T1000 (cell line): ENCODE measurements at regions not wholly inside any gene's neighbourhood (a gene's known extent, or its start where the extent isn't known, plus 50 kb on each side); places are given as distances from the start of the nearest gene placed in this dataset.

Experiments
- DNase-seq: peaks from one replicate; lab custom pipeline; 2025; ENCODE audit warnings: mixed read lengths; lab: John Stamatoyannopoulos, UW

DNA sequence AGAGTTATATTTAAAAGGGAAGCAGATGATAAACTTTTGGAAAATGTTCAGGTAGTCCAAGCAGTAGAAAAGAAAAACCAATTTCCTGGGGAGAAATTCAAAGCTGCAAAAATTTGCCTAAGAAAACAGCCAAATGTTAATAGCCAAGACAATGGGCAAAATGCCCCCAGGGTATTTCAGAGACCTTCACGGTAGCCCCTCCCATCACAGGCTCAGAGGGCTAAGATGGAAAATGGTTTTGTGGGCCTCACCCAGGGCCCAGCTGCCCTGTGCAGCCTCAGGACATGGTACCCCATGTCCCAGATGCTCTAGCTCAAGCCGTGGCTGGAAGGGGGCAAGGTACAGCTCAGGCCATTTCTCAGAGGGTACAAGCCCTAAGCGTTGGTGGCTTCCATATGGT is 391.0 kb downstream of the ZIC4 start:
- DNase-seq, result no peak

DNA sequence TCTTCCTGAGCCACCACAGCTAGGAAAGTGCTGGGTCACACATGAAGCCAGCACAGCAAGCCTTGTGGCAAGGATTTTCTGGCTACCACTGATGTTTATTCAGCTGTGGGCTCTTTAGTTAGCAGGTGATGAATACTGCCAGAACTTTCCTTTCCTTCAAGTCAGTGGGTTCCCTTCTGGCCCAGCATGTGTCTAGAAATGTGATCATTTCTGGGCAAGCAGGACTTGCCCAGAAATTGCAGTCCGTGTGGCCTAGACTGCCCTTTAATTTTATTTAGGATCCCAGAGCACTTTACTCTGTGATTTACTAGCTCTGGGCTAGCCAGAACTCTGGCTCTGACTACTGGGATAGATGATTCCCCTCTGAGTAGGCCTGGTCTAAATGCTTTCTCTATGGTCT is 397.5 kb downstream of the ZIC4 start:
- no peak for DNase-seq

DNA sequence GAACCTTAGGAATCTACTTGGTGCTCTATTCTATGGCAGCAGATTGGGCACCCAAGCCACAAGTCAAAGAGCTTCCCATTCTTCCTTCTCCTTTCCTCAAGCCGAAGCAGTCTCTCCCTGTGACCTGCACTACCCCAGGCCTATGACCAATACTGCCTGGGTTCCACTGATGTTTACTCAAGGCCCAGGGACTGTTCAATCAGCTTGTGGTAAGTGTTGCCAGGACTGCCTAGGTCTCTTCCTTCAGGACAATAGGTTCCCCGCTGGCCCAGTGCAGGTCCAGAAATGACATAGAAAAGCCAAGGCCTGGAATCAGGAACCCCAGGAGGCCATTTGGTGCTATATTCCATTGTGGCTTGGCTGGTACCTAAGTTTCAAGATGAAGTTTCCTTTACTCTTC is 397.9 kb downstream of the ZIC4 start:
- DNase-seq, result no peak

DNA sequence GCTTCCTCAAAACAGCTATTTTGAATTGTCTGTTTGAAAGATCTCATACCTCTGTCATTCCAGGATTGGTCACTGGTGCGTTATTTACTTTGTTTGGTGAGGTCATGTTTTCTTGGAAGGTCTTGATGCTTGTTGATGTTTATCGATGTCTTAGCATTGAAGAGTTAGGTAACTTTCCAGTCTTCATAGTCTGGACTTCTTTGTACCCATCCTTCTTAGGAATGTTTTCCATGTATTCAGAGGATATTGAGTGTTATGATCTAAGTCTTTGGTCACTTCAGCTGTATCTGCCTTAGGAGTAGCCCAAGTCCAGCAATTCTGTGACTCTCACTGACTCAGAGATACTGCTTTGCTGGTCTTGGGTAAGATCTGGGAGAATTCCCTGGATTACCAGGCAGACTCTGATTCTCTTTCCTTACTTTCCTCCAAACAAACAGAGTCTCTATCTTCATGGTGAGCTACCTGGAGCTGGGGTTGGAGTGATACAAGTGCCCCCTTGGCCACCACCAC is 398.6 kb downstream of the ZIC4 start:
- no peak for DNase-seq

DNA sequence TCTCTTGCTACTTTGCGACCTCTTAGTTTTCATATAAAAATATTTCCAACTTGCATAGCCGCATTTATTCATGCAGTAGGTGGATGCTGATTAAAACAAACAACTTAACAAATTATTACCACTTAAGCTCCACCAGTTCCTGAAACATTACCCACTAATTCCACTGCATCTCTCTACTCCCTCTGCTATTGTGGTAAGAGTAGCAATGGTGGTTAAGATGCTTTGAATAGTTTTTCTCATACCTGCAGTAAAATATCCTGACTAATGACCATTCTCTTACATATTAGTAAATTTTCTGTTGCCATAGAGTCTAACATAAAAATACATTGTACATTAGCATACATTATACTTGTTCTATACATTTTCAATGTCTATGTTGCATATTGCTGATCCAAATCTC is 397.6 kb upstream of the PLSCR5 start:
- no peak for DNase-seq

DNA sequence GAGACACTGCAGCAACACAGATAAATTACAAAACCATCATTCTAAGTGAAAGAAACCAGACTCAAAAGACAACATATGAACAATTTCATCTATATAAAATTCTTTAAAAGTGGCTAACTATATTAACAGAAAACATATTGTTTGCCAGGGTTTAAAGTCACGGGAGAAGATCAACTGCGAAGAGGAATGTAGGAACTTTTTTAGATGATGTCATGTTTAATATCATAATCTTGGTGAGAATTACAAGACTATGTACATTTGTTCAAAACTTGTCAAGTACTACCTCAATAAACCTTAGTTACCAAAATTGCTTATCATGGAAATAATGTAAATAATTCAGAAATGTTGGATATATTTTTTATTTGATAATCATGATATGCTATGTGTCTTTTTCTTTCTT is 395.1 kb upstream of the PLSCR5 start:
- no peak for DNase-seq

DNA sequence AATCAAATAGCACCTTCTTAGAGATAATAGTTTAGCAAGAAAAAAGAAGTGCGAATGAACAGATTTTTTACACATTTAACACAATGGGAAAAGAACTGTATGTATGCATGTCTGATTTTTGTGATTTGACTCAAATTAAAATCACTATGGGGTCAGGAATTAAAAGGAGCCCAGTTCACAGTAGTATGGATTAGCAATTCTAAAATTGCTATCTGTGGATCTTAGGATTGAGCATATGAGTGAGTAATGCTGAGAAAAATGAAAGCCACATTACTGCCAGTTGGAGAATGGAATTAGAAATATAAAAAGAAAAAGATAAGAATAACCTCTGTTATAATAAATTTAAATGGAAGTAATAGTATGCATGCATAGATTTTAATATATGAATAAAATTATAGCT is 386.8 kb upstream of the PLSCR5 start:
- DNase-seq, result no peak

DNA sequence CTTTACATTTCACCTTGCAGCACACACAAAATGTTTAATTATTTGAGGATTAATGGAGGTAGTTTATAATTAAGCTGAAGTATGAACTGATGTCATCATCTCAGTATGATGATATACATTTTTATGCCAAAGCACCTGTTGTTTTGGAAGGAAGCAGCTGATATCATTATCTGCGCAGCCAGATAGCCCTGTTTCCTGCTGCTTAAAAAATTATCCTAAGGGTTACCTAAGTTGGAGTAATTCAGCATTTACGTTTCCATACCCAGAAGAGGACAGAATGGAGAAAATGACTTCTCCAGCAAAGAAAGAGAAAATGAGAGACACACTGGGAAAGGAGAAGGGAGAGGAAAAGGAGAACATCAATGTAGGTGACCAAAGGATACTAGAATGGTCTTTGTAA is 370.3 kb upstream of the PLSCR5 start:
- no peak for DNase-seq

DNA sequence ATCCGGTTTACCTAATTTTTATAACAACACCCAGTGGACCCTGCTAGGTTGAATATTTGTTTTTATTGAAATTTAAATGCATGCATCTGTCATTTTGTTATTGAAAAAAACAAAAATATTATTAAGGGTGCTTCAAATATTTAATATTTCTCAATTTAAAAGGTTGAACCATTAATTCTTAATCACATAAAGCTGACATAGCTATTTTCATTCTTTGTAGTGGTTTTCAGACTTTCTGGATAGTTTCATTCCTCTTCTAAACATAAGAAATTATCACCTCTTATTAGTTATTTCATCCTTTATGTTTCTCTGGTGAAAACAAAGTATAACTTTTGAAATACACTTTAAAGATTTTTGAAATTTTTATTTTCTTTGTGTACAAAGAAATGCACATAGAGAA is 369.9 kb upstream of the PLSCR5 start:
- DNase-seq, result no peak

DNA sequence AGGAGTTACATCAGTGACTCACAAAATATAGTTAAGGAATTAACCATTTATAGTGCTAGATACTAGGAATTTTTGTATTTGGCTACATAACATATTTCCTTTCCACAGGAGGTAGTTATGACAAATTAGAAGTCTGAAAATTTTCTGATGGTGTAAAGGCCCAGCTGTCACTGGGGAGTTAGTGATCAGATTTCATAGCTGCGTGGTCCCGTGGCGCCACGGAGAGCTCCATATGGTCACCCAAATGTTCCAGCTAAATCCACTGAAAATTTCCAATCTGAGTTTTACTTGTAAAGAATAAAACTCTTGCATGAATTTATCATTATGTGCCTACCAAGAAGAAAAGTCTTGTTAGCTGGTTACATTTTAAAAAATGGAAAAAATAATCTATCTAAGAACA is 368.9 kb upstream of the PLSCR5 start:
- DNase-seq, result no peak

DNA sequence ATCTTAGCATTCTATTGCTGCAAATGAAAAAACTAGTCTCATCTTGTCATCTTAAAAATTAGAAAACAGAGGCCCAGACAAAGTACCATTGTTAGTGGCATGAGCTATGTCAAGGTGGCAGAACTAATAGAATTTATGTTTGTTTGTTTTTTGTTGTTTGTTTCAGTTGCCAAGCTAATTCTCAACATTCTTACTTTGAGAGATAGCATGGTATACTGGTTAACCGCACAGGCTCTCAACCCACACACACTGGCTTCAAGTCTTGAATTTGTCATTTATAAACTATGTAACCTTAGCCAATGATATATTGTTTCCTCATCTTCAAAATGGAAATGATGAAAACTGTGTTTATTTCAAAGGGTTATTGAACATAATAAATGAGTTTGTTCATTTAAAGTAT is 367.6 kb upstream of the PLSCR5 start:
- DNase-seq, result no peak

DNA sequence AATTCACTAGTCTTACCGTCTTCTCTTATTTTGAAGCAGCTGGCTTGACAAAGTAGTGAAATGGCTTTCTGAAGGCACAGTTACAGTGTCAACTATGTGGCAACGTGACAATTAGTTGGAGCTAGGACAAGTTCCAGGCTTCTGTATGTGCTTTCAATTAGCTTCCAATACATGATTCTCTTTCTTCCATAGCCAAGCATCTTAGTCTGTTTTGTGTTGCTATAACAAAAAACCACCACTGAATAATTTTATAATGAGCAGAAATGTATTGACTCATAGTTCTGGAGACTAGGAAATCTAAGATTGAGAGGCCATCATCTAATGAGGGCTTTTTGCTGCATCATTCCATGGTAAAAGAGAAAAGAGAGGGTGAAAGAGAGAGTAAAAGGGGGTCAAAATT is 365.1 kb upstream of the PLSCR5 start:
- DNase-seq, result no peak

DNA sequence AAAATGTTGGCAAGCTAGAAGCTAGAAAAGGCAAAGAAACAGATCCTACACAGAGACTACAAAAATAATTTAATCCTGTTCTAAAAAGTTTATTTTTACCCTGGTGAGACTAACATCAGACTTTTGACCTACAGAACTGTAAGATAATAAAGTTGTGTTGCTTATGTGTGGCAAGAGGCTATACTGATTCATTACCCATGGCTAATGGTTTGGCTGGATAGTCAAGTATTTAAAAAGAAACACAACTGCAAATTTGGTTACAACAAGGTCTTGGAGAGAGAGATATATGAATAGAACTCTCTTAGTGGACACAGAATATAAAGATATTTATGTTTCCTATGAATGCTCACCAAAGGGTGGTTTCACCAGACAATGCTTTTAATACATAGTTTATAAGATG is 364.2 kb upstream of the PLSCR5 start:
- no peak for DNase-seq

DNA sequence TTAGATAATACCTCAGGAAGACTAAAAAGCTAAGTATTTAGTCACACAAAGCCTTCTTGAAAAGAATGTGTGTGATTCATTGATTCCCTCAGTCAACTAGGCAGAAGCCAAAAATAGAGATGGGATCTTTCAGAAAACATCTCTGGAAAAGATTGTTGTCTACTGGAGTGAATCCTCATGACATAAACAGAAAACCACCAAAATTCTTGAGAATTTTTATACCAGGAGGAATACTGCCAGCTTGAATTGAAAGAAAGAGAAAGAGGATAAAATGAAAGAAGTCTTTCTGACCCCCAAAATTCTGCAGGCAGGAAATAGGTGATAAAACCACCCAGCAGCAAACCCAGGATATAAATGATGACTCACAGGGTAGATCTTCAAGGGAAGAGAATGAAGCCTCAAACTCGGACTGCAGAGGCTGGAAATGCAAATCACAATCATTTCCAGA is 363.1 kb upstream of the PLSCR5 start:
- peak; percentile 17 for DNase-seq

DNA sequence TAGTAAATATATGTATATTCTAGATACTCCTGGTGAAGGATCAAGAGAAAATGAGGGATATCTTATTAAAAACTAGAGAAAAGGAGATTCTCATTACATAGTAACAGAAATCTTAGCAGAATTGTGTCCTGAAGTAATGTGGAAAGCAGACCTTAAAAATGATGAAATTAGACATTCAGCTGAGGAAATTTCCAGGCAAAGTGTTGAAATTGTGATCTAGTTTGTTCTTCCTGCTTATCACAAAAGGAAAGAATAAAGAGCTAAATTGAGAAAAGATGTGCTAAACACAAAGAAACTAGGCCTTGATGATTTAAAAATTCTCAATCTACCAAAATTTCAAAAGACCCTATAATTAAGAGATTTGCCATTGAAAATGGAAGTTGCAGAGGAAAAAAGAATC is 362.6 kb upstream of the PLSCR5 start:
- DNase-seq, result no peak

DNA sequence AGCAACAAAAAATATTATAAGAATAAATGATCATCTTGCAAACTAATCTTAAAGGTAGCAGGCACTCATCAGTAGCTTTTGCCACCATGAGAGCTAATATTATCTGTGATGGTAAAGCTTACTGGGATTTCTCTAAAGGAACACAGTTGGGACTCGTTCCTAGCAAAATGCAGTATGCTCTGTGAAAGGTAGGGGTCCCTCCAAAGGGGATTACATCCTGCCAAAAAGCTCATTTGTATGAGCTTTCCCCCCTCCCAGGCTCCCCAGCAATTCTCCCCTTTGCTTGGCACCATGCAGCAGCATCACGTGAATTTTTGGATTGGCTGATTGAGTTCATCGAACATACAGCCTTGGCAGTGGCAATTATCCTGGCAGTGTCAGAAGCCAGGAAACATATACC is 361.0 kb upstream of the PLSCR5 start:
- DNase-seq, result no peak

DNA sequence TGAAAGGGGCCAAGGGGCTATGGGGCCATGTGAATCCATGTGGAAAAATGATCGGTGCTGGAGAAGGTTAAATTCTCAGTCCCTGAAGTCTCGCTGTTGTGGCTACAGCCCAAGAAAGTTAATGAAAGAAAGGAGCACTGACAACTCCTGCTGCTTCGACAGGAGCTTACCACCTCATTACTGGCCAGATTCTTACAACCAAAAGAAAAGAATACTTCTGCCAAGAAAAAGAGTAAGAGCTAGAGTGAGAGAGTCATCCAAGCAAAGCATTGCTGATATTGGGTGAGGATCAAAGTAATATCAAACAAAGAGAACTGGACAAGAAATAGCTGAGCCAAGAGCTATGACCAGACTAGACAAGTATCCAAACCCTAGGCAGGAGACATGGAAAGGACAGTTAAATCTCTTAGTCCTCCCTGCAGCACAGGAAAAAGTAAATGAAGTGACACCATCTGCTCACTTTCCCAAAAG is 348.4 kb upstream of the PLSCR5 start:
- no peak for DNase-seq

DNA sequence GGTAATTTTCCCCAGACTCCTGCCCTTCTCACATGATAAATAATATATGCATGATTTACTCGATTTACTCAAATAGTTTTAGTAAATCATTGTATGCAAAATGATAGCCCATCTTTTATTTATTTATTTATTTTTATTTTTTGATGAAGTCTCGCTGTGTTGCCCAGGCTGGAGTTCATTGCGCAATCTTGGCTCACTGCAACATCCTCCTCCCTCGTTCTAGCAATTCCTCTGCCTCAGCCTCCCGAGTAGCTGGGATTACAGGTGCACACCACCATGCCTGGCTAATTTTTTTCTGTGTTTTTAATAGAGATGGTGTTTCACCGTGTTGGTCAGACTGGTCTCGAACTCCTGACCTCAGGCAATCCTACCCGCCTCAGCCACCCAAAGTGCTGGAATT is 343.8 kb upstream of the PLSCR5 start:
- no peak for DNase-seq

DNA sequence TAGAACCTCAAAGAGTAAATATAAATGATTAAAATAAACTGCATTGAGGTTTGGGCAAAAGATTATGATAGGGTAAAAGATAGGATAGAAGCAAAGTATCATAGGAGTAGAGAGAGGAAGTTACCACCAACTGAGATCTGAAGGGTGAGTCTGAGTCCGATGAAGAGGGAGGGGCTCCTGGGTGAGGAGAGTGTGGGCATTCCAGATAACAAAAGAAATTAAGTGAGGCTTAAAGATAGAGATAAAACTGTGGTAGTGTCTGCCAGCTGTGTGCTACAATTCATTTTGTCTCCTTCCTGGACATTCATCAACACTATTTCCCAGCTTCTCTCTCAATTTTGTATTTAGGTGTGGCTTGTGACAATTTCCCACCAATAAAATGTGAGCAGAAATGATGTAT is 343.0 kb upstream of the PLSCR5 start:
- DNase-seq, result no peak

DNA sequence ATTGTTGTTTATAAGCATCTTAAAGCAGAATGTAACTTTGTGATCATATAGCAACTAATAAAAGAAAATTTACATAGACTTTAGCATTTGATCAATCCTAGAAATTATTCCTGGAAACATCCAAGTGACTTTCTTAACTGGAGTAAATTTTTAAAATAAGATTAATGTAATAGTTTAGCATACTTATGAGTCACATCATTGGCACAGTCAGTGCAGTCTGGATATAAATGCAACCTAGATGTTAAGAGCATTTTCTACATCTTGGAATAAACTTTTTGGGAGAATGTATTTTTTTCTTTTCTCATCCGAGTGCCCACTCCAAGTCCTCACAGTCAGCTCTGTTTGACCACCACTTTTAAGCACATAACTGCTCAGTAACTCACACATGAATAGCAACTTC is 324.6 kb upstream of the PLSCR5 start:
- no peak for DNase-seq

DNA sequence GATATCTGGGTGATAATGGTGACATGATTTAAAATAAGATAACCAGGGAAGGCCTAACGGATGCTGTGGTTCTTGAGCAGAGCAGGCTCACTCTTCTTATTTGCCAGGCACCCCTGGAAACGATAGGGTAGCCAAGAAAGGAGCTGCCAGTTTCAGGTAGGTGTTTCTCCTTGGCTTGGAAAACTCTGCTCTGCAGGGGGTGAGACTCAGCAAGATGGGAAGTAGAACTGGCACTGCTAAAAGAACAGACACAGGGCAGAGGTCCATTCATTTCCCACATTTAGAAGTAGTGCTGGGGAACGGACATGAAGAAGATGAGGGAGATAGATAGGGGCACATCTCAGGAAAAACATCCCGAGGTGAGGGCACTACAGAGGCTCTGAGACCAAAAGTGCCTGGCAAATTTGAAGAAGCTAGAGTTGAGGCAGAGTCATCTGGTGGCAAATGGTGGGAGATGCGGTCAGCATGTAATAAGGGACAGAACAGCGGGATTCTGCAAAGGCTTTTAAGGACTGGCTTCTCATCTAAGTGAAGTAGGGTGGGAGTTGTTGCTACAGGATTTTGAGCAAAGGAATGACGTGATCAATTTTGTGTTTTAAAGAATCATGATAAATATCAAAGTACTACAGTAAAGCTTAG is 323.4 kb upstream of the PLSCR5 start:
- DNase-seq, result no peak

DNA sequence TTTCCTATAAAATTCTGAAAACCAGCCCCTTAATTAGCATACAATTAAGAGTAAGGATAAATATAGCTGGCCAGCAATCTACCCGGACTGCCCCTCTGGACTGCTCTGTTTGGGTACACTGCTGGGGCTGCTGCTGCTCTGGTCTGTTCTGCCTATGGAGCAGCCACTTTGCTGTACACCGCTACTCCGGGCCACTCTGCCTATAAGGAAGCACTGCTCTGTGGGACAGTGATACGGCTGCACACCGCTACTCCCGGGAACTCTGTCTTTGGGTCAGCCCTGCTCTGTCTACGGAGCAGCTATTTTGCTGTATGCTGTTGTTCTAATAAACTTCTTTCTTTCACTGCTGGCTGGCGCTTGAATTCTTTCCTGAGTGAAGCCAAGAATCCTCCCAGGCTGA is 316.5 kb upstream of the PLSCR5 start:
- DNase-seq, result no peak

DNA sequence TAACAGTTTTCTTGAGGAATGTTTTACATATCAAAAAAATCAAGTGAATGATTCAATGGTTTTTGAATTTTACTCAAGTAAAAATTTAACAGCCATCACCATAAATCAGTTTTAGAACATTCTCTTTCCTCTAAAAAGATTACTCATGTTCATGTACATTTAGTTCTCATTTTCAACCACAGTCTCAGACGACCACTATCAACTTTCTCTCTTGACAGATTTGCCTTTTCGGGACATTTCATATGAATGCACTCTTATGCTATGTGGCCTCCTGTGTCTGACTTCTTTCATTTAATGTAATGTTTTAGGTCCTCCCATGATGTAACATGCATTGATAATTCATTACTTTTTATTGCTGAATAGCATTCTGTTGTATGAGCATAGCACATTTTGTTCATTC is 309.3 kb upstream of the PLSCR5 start:
- DNase-seq, result no peak

DNA sequence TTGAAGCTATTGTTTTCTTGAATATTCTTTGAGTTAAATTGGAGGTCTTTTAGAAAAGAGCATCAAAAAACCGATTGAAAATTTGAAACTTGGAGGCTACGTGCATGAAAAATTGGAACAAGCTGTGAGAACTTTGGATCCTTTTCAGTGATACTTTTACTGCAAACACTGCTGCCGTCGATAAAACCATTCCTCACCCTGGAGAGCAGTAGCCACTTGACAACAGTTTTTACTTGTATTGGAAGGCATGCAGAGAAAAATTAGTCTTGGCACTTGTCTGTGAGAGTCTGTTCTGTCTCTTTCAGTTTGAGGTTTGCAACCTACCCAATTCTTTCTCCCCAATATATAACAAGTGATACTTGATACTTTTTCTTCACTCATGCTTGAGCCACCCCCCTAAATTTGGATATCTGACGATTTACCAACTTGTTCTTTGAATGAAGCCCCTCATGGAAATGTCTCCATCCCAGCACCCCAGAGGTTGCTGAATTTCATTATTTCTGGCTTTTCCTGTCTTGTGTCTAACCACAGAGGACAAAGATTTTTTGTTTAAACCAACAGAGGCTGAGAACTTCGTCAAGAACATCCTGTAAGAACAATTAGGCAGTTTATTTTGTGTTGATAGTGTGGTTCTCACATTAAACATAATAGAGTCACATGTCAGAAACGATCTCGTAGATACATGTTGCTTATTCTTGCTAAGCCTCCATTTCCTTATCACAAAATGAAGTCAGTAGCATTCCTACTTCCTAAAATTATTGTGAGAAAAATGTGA is 307.3 kb upstream of the PLSCR5 start:
- no peak for DNase-seq
